Endothelial cell of umbilical vein (primary cell): ENCODE measurements at regions not wholly inside any gene's neighbourhood (a gene's known extent, or its start where the extent isn't known, plus 50 kb on each side); places are given as distances from the start of the nearest gene placed in this dataset.

Experiments used
- BruUV-seq: library from RNA; stranded (reverse); fragments of 400-500 nt; replicated peaks from 2 replicates; lab custom pipeline; 2021; lab: Mats Ljungman, UMichigan
- CTCF ChIA-PET: fragments of 300-600, 350-600 bp; sonication (Branson Sonifier 250); formaldehyde crosslinking; loops from one replicate; lab custom pipeline; 2021; ENCODE audit warnings: antibody characterized with exemption, inconsistent platforms; lab: Charles Lee
- POLR2A ChIA-PET: fragments of 300-600, 350-600 bp; sonication (Branson Sonifier 250); formaldehyde crosslinking; loops from one replicate; lab custom pipeline; 2021; ENCODE audit warnings: antibody characterized with exemption, inconsistent platforms; lab: Charles Lee
- DNase-seq: peaks from one replicate; pipeline ENCODE4 v3.0.0-alpha.2; 2011; ENCODE audit warnings: low read depth, low spot score
- FAIRE-seq: peaks from 2 replicates; lab custom pipeline; 2011; peaks lifted over from hg19 to GRCh38; lab: Jason Lieb, UNC
- H2AFZ ChIP-seq: 2 replicates; pipeline ENCODE4 v1.6.0; 2012; ENCODE audit warnings: low read depth, low read length, control low read depth, inconsistent platforms
- H3K27ac ChIP-seq: 2 replicates; pipeline ENCODE4 v1.5.1; 2011; ENCODE audit warnings: low read depth, mild to moderate bottlenecking, control low read depth, low read length, moderate library complexity; ENCODE audit not compliant: insufficient read depth
- H3K27me3 ChIP-seq, 2 experiments: 2 replicates each; pipeline versions ENCODE4 v1.6.0 to v1.6.1; 2011; ENCODE audit warnings: low read length in 2 of 2, mixed read lengths in 1 of 2; ENCODE audit not compliant: control insufficient read depth in 2 of 2, insufficient read depth in 2 of 2
- H3K36me3 ChIP-seq, 2 experiments: 2 replicates in 1 of 2; 3 replicates in 1 of 2; pipeline ENCODE4 v1.5.1; 2011; ENCODE audit warnings: low read length in 2 of 2, mild to moderate bottlenecking in 1 of 2, moderate library complexity in 1 of 2; ENCODE audit not compliant: control insufficient read depth in 2 of 2, insufficient read depth in 2 of 2; ENCODE audit errors: extremely low read depth in 1 of 2
- H3K4me1 ChIP-seq: 3 replicates; pipeline ENCODE4 v1.5.1; 2011; ENCODE audit warnings: mild to moderate bottlenecking, low read length; ENCODE audit not compliant: control insufficient read depth, insufficient read depth; ENCODE audit errors: extremely low read depth
- H3K4me2 ChIP-seq: 2 replicates; pipeline ENCODE4 v1.6.1; 2011; ENCODE audit warnings: low read length, control low read depth, mixed read lengths; ENCODE audit not compliant: insufficient read depth
- H3K4me3 ChIP-seq, 3 experiments: fragments of 200-600 bp in 1 of 3; sonication (generic), shearing (Covaris generic) in 1 of 3; replicated peaks in 1 of 3; 2 replicates each; pipeline ENCODE4 v1.5.1; 2011 to 2016; ENCODE audit warnings: control low read depth in 3 of 3, low read length in 3 of 3, mild to moderate bottlenecking in 2 of 3, inconsistent platforms in 1 of 3, low read depth in 1 of 3, moderate library complexity in 1 of 3; ENCODE audit not compliant: insufficient read depth in 1 of 3
- H3K79me2 ChIP-seq: 2 replicates; pipeline ENCODE4 v1.6.0; 2012; ENCODE audit warnings: low read length, inconsistent platforms; ENCODE audit not compliant: control insufficient read depth, insufficient read depth
- H3K9ac ChIP-seq: replicated peaks from 2 replicates; pipeline ENCODE3; 2011; ENCODE audit warnings: low read length, control low read depth; ENCODE audit not compliant: insufficient read depth; ENCODE audit errors: extremely low read depth
- H3K9me1 ChIP-seq: replicated peaks from 3 replicates; pipeline ENCODE4 v1.6.0; 2011; ENCODE audit warnings: mild to moderate bottlenecking, low read length; ENCODE audit not compliant: control insufficient read depth, insufficient read depth; ENCODE audit errors: extremely low read depth
- H3K9me3 ChIP-seq: replicated peaks from 2 replicates; pipeline ENCODE4 v1.5.1; 2012; ENCODE audit warnings: low read length, inconsistent platforms; ENCODE audit not compliant: control insufficient read depth, insufficient read depth
- H4K20me1 ChIP-seq: replicated peaks from 2 replicates; pipeline ENCODE3; 2011; ENCODE audit warnings: mild to moderate bottlenecking, low read length; ENCODE audit not compliant: control insufficient read depth, insufficient read depth; ENCODE audit errors: extremely low read depth
- CTCF ChIP-seq, 2 donors: IDR thresholded peaks; 1 replicate in 1 of 2; 2 replicates in 1 of 2; pipeline ENCODE4 v1.5.1; 2011; ENCODE audit warnings: low read length in 2 of 2, mild to moderate bottlenecking in 2 of 2, moderate library complexity in 2 of 2, control low read depth in 1 of 2, inconsistent platforms in 1 of 2, low read depth in 1 of 2; ENCODE audit not compliant: insufficient read depth in 1 of 2; ENCODE audit errors: extremely low read depth in 1 of 2
- EZH2 ChIP-seq: IDR thresholded peaks from 2 replicates; pipeline ENCODE4 v1.6.1; 2012; ENCODE audit warnings: borderline replicate concordance, low read depth, mild to moderate bottlenecking, moderate library complexity, low read length, inconsistent platforms; ENCODE audit not compliant: severe bottlenecking
- FOS ChIP-seq: IDR thresholded peaks from 2 replicates; pipeline ENCODE4 v1.6.1; 2011; ENCODE audit warnings: mild to moderate bottlenecking, low read length, moderate library complexity, borderline replicate concordance; ENCODE audit not compliant: insufficient read depth
- GATA2 ChIP-seq: IDR thresholded peaks from 2 replicates; pipeline ENCODE4 v1.7.0; 2011; ENCODE audit warnings: low read depth, mild to moderate bottlenecking, moderate library complexity, mixed read lengths, low read length; ENCODE audit not compliant: insufficient read length, insufficient read depth
- JUN ChIP-seq: IDR thresholded peaks from 2 replicates; pipeline ENCODE4 v1.6.1; 2011; ENCODE audit warnings: borderline replicate concordance, low read depth; ENCODE audit not compliant: insufficient read length, insufficient read depth
- MAX ChIP-seq: IDR thresholded peaks from 2 replicates; pipeline ENCODE4 v1.6.1; 2011; ENCODE audit not compliant: insufficient read depth, insufficient read length
- MYC ChIP-seq: IDR thresholded peaks from one replicate; pipeline ENCODE4 v1.6.1; 2011; ENCODE audit warnings: mild to moderate bottlenecking, low read depth, low read length
- POLR2A ChIP-seq: IDR thresholded peaks from 2 replicates; pipeline ENCODE4 v1.6.1; 2012; ENCODE audit warnings: low read depth, mild to moderate bottlenecking, control low read depth, low read length
- POLR2AphosphoS5 ChIP-seq: IDR thresholded peaks from 2 replicates; pipeline ENCODE4 v1.6.1; 2012; ENCODE audit warnings: low read depth, mild to moderate bottlenecking, control low read depth, low read length, moderate library complexity; ENCODE audit not compliant: insufficient read depth
- dilution Hi-C: fragments of 300-500 bp; cut with MboI; formaldehyde crosslinking; loops from one replicate; pipeline ENCODE4 v1.15.0; 2019; ENCODE audit warnings: low sequenced_read_pairs; ENCODE audit not compliant: extremely low pct_ligation_motif_present
- intact Hi-C: fragments of 100-400 bp; cut with micrococcal nuclease; formaldehyde crosslinking; loops from one replicate; pipeline ENCODE4 v1.10.0; 2022

GRCh38 chr2:82994151-82994550, 1464.9 kb downstream of the SUCLG1 start:
- Histone ChIP-seq H3K4me2 (no peak overlapping the region), H4K20me1 (no peaks in the 10 kb centered on the region), H3K9me1 (no peaks in the 10 kb centered on the region), H3K9me3 (no peaks in the 10 kb centered on the region), H3K79me2 (no peaks in the 10 kb centered on the region), H3K4me3 (no peak overlapping the region), H2AFZ (no peak overlapping the region), H3K27me3 (no peaks in the 10 kb centered on the region), H3K27ac (no peak overlapping the region), H3K4me1 (no peaks in the 10 kb centered on the region), H3K36me3 (no peaks in the 10 kb centered on the region), H3K9ac (no peak overlapping the region)
- dilution Hi-C loops (no loop called here), intact Hi-C loops (loop anchor here (5.0 kb wide), 1 partner anchor 193 kb away; no protein-coding TSS in a partner anchor)
- DNase-seq (no peak), FAIRE-seq (no peak)
- BruUV-seq, result no TSS peak
- CTCF ChIA-PET, result interaction anchor here (1.1 kb wide), 1 partner anchor 10 kb away, joined by 3 read pairs; no protein-coding TSS in a partner anchor
- no peak for TF ChIP-seq POLR2A
- no peak for TF ChIP-seq EZH2
- no peak for TF ChIP-seq MAX
- no peak for TF ChIP-seq MYC
- no peak for TF ChIP-seq GATA2
- TF ChIP-seq CTCF (IDR thresholded peaks at IDR 0.05; ENCODE audit: extremely low read depth in 1 of 2, insufficient read depth in 1 of 2, low read depth in 1 of 2, low read length in 2 of 2), result no peak
- no peak for TF ChIP-seq JUN
- no peak for TF ChIP-seq FOS
- TF ChIP-seq POLR2AphosphoS5, result no peak
- POLR2A ChIA-PET, result no interaction called here
